HepG2 (cell line): ENCODE measurements at regions not wholly inside any gene's neighbourhood (a gene's known extent, or its start where the extent isn't known, plus 50 kb on each side); places are given as distances from the start of the nearest gene placed in this dataset.
"Not testable (repeated sequence)": the region's sequence is repeated elsewhere in the genome, so short reads cannot be mapped to it uniquely, and the experiment has no call there.

Experiments
- ATAC-seq: fragments of 200-7000 bp; cut with Tn5 transposase; 3 replicates; pipeline ENCODE4 v1.9.1; 2020; ENCODE audit warnings: mild to moderate bottlenecking, moderate library complexity
- BruUV-seq: library from RNA; stranded (reverse); fragments of 400-500 nt; replicated peaks from 2 replicates; lab custom pipeline; 2021; lab: Mats Ljungman, UMichigan
- CTCF ChIA-PET: fragments of 300-600 bp; formaldehyde crosslinking; extraction: SDS; loops from one replicate; lab custom pipeline; 2021; ENCODE audit warnings: low total read pairs, inconsistent platforms, low intra/inter-chr PET ratio; lab: Yijun Ruan, JAX
- POLR2A ChIA-PET: fragments of 350-600 bp; sonication (Branson Sonifier 250); formaldehyde crosslinking; loops from one replicate; lab custom pipeline; 2020; ENCODE audit warnings: antibody characterized with exemption, inconsistent platforms; lab: Yijun Ruan, JAX
- DNase-seq: peaks from one replicate; pipeline ENCODE4 v3.0.0-alpha.2; 2015; ENCODE audit warnings: low spot score
- FAIRE-seq: peaks from 3 replicates; lab custom pipeline; 2011; peaks lifted over from hg19 to GRCh38; lab: Jason Lieb, UNC
- H2AFZ ChIP-seq: one replicate; pipeline ENCODE4 v1.6.1; 2011; ENCODE audit warnings: low read length, inconsistent platforms
- H3K27ac ChIP-seq: fragments of 300-600 bp; 3 replicates; pipeline ENCODE4 v1.8.0; 2011; ENCODE audit warnings: mixed run types, mild to moderate bottlenecking, mixed read lengths, low read length, inconsistent platforms; ENCODE audit not compliant: insufficient read depth; ENCODE audit errors: extremely low read length
- H3K27me3 ChIP-seq, 2 experiments: fragments of 200-600 bp in 1 of 2; 2 replicates in 1 of 2; 3 replicates in 1 of 2; pipeline versions ENCODE4 v1.6.0 to v1.8.0; 2011; ENCODE audit warnings: low read length in 2 of 2, mild to moderate bottlenecking in 2 of 2, moderate library complexity in 2 of 2, inconsistent platforms in 1 of 2; ENCODE audit not compliant: insufficient read depth in 2 of 2, control insufficient read depth in 1 of 2
- H3K36me3 ChIP-seq, 2 experiments: fragments of 200-600 bp in 1 of 2; replicated peaks in 1 of 2; 2 replicates in 1 of 2; 3 replicates in 1 of 2; pipeline versions ENCODE4 v1.5.1 to v1.8.0; 2011; ENCODE audit warnings: low read length in 2 of 2, inconsistent platforms in 1 of 2; ENCODE audit not compliant: insufficient read depth in 2 of 2, control insufficient read depth in 1 of 2
- H3K4me1 ChIP-seq: 2 replicates; pipeline ENCODE4 v1.5.1; 2012; ENCODE audit warnings: low read length, inconsistent platforms; ENCODE audit not compliant: insufficient read depth
- H3K4me2 ChIP-seq: 2 replicates; pipeline ENCODE4 v1.6.0; 2011; ENCODE audit warnings: low read depth, low read length, inconsistent platforms
- H3K4me3 ChIP-seq, 3 experiments: fragments of 200-600 bp in 1 of 3; sonication (generic), shearing (Covaris generic) in 1 of 3; replicated peaks in 1 of 3; 2 replicates each; pipeline ENCODE4 v1.5.1; 2011 to 2016; ENCODE audit warnings: low read length in 3 of 3, inconsistent platforms in 2 of 3, low read depth in 2 of 3, mild to moderate bottlenecking in 2 of 3, control low read depth in 1 of 3, mixed read lengths in 1 of 3; ENCODE audit not compliant: insufficient read depth in 1 of 3
- H3K79me2 ChIP-seq: one replicate; pipeline ENCODE4 v1.6.1; 2011; ENCODE audit warnings: low read length, inconsistent platforms; ENCODE audit not compliant: insufficient read depth
- H3K9ac ChIP-seq: 2 replicates; pipeline ENCODE4 v1.6.0; 2011; ENCODE audit warnings: mild to moderate bottlenecking, low read depth, low read length, inconsistent platforms; ENCODE audit not compliant: insufficient read depth
- H3K9me3 ChIP-seq: 2 replicates; pipeline ENCODE4 v1.5.1; 2012; ENCODE audit warnings: mild to moderate bottlenecking, low read length
- H4K20me1 ChIP-seq: 2 replicates; pipeline ENCODE4 v1.6.0; 2011; ENCODE audit warnings: inconsistent platforms, mild to moderate bottlenecking, low read length, moderate library complexity; ENCODE audit not compliant: insufficient read depth
- WGBS: methylation state at CpG from one replicate; pipeline ENCODE4 v1.1.6; 2017; ENCODE audit warnings: low lambda C conversion rate; 5-methylcytosine and 5-hydroxymethylcytosine counted together
- in situ Hi-C: cut with HindIII; loops from 2 replicates; pipeline ENCODE4 v1.10.0; 2017; ENCODE audit warnings: low pct_unique_long_range_greater_than_20kb; ENCODE audit not compliant: extremely low pct_ligation_motif_present
- intact Hi-C: fragments of 100-400 bp; cut with micrococcal nuclease; formaldehyde crosslinking; loops from one replicate; pipeline ENCODE4 v1.10.0; 2022; ENCODE audit not compliant: unreplicated experiment

- POLR2A ChIA-PET, CTCF ChIA-PET, in situ Hi-C loops, H3K9me3 ChIP-seq, ATAC-seq, DNase-seq, H3K79me2 ChIP-seq, H3K27me3 ChIP-seq, H3K4me2 ChIP-seq, H3K9ac ChIP-seq, H2AFZ ChIP-seq, intact Hi-C loops, H3K27ac ChIP-seq, H3K36me3 ChIP-seq, H3K4me1 ChIP-seq, FAIRE-seq, H3K4me3 ChIP-seq, BruUV-seq, H4K20me1 ChIP-seq: not testable (repeated sequence)
- 47% methylated on average over 3 of the region's 3 CpGs for WGBS
These were observed 139.0 kb downstream of the GOLGA6L6 start for GRCh38 chr15:20402586-20402985.

- H3K9ac ChIP-seq, H3K27ac ChIP-seq, H3K36me3 ChIP-seq, in situ Hi-C loops, BruUV-seq, H3K9me3 ChIP-seq, H3K4me3 ChIP-seq, FAIRE-seq, H2AFZ ChIP-seq, intact Hi-C loops, H3K4me1 ChIP-seq, POLR2A ChIA-PET, H3K4me2 ChIP-seq, ATAC-seq, H3K79me2 ChIP-seq, CTCF ChIA-PET, DNase-seq, H4K20me1 ChIP-seq, H3K27me3 ChIP-seq: not testable (repeated sequence)
- WGBS, result 15% methylated on average over 3 of the region's 3 CpGs
These were observed 140.5 kb downstream of the GOLGA6L6 start for GRCh38 chr15:20401058-20401457.

GRCh38 chr15:20398680-20399079, 142.9 kb downstream of the GOLGA6L6 start:
- H2AFZ ChIP-seq, FAIRE-seq, H3K4me3 ChIP-seq, H3K4me2 ChIP-seq, CTCF ChIA-PET, DNase-seq, H3K4me1 ChIP-seq, in situ Hi-C loops, H3K36me3 ChIP-seq, intact Hi-C loops, H3K79me2 ChIP-seq, H3K9me3 ChIP-seq, POLR2A ChIA-PET, H4K20me1 ChIP-seq, H3K27me3 ChIP-seq, BruUV-seq, ATAC-seq, H3K27ac ChIP-seq, H3K9ac ChIP-seq: not testable (repeated sequence)
- 15% methylated on average over 5 of the region's 5 CpGs for WGBS

- H2AFZ ChIP-seq, H3K9ac ChIP-seq, POLR2A ChIA-PET, H3K4me1 ChIP-seq, FAIRE-seq, H3K4me3 ChIP-seq, H3K9me3 ChIP-seq, H4K20me1 ChIP-seq, ATAC-seq, intact Hi-C loops, H3K27me3 ChIP-seq, in situ Hi-C loops, DNase-seq, H3K36me3 ChIP-seq, H3K27ac ChIP-seq, CTCF ChIA-PET, H3K79me2 ChIP-seq, BruUV-seq, H3K4me2 ChIP-seq: not testable (repeated sequence)
- WGBS, result 21% methylated on average over 3 of the region's 3 CpGs
These were observed 153.4 kb downstream of the GOLGA6L6 start for GRCh38 chr15:20388161-20388560.
